Stimulated activated naive B cell treated with anti-CD40 and anti-IgM and Interleukin-4, amounts not matched to agents 10 μg/mL and 1 μg/mL and 100 μg/mL, for 72 hours (primary cell): ENCODE measurements at regions not wholly inside any gene's neighbourhood (a gene's known extent, or its start where the extent isn't known, plus 50 kb on each side); places are given as distances from the start of the nearest gene placed in this dataset.

Experiments
- ATAC-seq, 2 donors: fragments of 150-1000 bp; cut with Tn5 transposase; replicated peaks; 2 replicates each; pipeline ENCODE4 v1.10.0; 2021; ENCODE audit warnings: moderate library complexity in 1 of 2
- DNase-seq: peaks from one replicate; pipeline ENCODE4 v3.0.0; 2021
- H3K27ac Mint-ChIP-seq: one replicate; pipeline ENCODE4 v1.8.0; 2022; ENCODE audit warnings: mild to moderate bottlenecking, mixed read lengths
- H3K27me3 Mint-ChIP-seq, 2 donors: one replicate each; pipeline ENCODE4 v1.8.0; 2022; ENCODE audit warnings: mixed read lengths in 2 of 2
- H3K36me3 Mint-ChIP-seq, 2 donors: one replicate each; pipeline ENCODE4 v1.8.0; 2022; ENCODE audit warnings: mixed read lengths in 2 of 2, mild to moderate bottlenecking in 1 of 2
- H3K4me1 Mint-ChIP-seq, 2 donors: one replicate each; pipeline ENCODE4 v1.8.0; 2022; ENCODE audit warnings: mixed read lengths in 2 of 2, mild to moderate bottlenecking in 1 of 2
- H3K4me3 Mint-ChIP-seq, 2 donors: one replicate each; pipeline ENCODE4 v1.8.0; 2022; ENCODE audit warnings: mild to moderate bottlenecking in 2 of 2, mixed read lengths in 2 of 2, moderate library complexity in 1 of 2
- H3K9me3 Mint-ChIP-seq, 2 donors: one replicate each; pipeline ENCODE4 v1.8.0; 2022; ENCODE audit warnings: mixed read lengths in 2 of 2, mild to moderate bottlenecking in 1 of 2

DNA sequence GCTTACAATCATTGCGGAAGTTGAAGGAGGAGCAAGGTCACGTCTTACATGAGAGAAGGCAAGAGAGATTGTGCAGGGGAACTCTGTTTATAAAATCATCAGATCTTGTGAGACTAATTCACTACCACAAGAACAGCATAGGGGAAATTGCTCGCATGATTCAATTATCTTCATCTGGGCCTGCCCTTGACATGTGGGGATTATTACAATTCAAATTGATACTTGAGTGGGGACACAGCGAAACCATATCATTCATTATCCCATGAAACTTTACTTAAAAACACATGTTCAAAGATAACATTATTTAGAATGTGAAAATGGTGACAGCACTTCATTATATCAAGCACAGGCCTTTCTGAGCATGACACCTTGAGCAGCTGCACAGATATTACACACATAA, 1087.8 kb downstream of the C4orf33 start:
- DNase-seq, result no peak
- no peaks in the 10 kb centered on the region for H3K27me3 Mint-ChIP-seq
- H3K9me3 Mint-ChIP-seq, result peaks cover 0 to under 1% of the 10 kb centered on the region in 2 donors

DNA sequence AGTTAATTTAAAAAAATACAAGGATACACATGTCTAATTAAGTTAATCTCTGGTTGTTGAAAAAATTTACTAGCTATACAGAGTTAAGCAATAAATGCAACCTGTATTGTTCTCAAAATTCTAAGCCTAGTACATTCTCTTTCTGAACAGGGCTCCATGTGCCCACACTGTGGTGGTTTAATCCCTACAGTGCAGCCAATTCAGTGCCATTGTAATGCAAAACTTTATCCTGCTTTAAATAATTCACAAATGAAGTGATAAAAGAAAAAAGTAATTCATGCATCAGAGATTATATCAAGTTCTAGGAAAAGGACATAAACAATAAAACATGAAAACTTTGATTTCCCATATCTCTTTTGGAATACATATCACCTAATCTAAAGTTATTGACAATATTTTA, 1089.2 kb downstream of the C4orf33 start:
- Mint-ChIP-seq H3K4me3 (no peak overlapping the region), H3K27me3 (no peaks in the 10 kb centered on the region), H3K4me1 (no peaks in the 10 kb centered on the region), H3K9me3 (peaks cover 0 to 2% of the 10 kb centered on the region in 2 donors), H3K27ac (no peak overlapping the region), H3K36me3 (no peaks in the 10 kb centered on the region)
- ATAC-seq (no peak), DNase-seq (no peak)

More for the DNA sequence above, 1087.8 kb downstream of the C4orf33 start:
- Mint-ChIP-seq H3K4me3 (no peak overlapping the region), H3K4me1 (no peaks in the 10 kb centered on the region), H3K27ac (no peak overlapping the region), H3K36me3 (no peaks in the 10 kb centered on the region)
- no peak for ATAC-seq

DNA sequence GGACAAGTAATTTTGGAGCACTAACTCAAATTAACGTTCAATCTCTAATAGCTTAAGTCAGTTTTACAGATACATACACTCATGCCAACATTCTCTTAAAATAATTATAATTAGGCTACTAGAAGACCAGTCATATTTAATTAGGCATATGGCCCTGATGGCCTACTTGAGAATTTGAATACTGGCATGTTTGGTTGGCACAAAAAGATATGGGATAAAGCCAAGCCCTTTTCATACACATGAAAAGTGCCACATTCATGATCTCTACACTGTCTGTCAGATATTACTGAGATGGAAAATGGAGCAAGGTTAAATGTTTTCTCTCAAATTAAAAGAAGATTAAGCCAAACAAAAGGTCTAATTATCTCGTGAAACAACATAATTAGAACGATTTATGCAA, 1091.0 kb downstream of the C4orf33 start:
- DNase-seq (no peak), ATAC-seq (no peak)
- no peaks in the 10 kb centered on the region for H3K4me1 Mint-ChIP-seq
- no peaks in the 10 kb centered on the region for H3K27me3 Mint-ChIP-seq
- H3K27ac Mint-ChIP-seq, result no peak overlapping the region
- no peaks in the 10 kb centered on the region for H3K36me3 Mint-ChIP-seq
- H3K4me3 Mint-ChIP-seq, result no peak overlapping the region
- H3K9me3 Mint-ChIP-seq, result peaks cover 3 to 4% of the 10 kb centered on the region in 2 donors

DNA sequence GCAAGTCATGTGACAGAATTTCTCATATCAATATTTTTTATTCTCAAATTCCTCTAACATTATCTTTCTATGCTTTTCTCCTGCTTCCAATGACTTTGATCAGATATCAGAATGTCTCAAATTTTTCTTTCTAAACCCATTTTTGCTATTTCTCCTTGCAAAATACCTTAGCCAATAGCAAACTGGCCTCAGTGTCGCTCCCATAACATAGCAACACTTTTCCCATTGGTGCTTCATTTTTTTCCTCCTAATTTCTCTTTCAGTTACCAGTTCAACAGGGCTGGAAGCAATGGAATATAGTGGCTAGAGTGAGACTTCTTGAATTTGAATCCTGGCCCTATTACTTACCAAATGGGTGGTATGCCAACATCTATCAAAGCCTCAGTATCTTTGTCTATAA, 1091.6 kb downstream of the C4orf33 start:
- Mint-ChIP-seq H3K4me3 (no peak overlapping the region), H3K36me3 (no peaks in the 10 kb centered on the region), H3K27me3 (no peaks in the 10 kb centered on the region), H3K9me3 (peaks cover 7% of the 10 kb centered on the region in 2 donors), H3K4me1 (no peaks in the 10 kb centered on the region), H3K27ac (no peak overlapping the region)
- DNase-seq (no peak), ATAC-seq (no peak)

DNA sequence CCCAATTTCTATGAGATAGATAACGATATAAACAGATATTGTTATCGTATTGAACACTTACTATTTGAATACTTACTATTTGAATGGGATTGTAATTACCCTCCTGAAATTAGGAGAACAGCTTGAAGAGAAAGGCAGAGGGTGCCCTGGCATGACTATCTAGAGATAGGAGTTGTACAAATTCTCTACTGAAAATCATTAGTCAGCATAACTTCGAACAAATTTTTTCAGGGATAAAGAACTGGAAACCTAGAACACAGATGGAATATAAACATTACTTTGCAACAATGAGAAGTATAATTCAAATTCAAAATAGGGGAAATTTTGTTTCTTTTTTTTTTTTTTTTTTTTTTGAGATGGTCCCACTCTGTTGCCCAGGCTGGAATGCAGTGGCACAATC, 1096.8 kb downstream of the C4orf33 start:
- Mint-ChIP-seq H3K9me3 (peaks cover 7% of the 10 kb centered on the region in 2 donors), H3K36me3 (no peaks in the 10 kb centered on the region), H3K27me3 (no peaks in the 10 kb centered on the region), H3K4me3 (no peak overlapping the region), H3K27ac (no peak overlapping the region), H3K4me1 (no peaks in the 10 kb centered on the region)
- ATAC-seq, result no peak
- no peak for DNase-seq

DNA sequence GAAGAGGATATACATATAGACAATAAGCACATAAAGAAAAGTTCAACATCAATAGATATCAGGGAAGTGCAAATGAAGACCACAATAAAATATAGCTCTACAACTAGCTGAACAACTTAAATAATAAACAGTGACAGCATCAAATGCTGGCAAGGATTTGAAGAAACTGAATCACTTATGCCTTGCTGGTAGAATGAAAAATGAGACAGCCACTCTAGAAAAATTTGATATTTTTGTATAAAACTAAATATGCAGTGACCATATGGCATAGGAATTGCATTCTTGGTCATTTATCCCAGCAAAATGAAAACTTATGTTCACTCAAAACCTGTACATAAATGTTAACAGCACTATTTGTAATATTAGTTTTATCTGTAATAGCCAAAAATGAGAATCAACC, 1102.0 kb downstream of the C4orf33 start:
- H3K4me3 Mint-ChIP-seq, result no peak overlapping the region
- DNase-seq (no peak), ATAC-seq (no peak)
- H3K4me1 Mint-ChIP-seq, result no peaks in the 10 kb centered on the region
- peaks cover 4 to 6% of the 10 kb centered on the region in 2 donors for H3K9me3 Mint-ChIP-seq
- no peak overlapping the region for H3K27ac Mint-ChIP-seq
- H3K36me3 Mint-ChIP-seq, result no peaks in the 10 kb centered on the region
- no peaks in the 10 kb centered on the region for H3K27me3 Mint-ChIP-seq

DNA sequence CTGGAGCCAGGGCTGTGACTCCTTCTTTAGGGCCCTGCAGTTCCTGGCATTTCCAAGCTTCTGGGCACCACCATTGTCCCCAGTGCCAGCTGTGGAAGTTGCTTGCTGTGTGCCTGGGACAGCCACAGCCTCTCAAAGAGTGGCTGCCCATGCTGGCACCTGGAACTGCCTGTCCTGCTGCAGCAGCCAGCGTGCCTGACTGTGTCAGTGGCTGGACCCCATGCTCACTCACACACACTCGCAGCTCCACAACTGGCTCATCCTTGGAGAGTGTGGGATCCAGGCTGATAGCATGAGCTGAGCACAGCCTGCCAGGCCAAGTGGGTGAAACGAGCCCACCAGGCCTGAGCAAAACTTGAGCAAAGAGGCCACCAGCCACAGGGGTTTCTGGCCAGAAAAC, 1107.6 kb downstream of the C4orf33 start:
- DNase-seq, result no peak
- no peak for ATAC-seq
- no peaks in the 10 kb centered on the region for H3K4me1 Mint-ChIP-seq
- no peak overlapping the region for H3K4me3 Mint-ChIP-seq
- no peak overlapping the region for H3K27ac Mint-ChIP-seq
- H3K36me3 Mint-ChIP-seq, result no peaks in the 10 kb centered on the region
- peaks cover 4 to 8% of the 10 kb centered on the region in 2 donors for H3K9me3 Mint-ChIP-seq
- no peaks in the 10 kb centered on the region for H3K27me3 Mint-ChIP-seq

DNA sequence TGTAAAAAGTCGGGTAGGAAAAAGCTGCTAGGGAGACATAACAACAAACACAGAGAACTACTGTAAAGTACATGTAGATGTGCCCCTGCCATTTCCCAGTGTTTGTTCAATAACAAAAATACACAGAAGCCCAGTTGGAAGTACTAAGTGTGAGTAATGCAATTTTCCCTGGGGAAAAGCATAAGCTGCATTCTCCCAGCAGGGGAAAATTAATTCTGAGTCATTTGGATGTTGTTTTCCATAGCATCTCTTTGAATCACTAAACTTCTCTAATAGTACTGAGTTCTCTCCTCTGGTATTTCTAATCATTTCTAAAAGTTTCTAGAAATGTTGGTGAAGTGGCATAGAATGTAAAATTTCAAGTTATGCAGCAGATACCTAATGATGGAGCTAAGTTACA, 1114.9 kb downstream of the C4orf33 start:
- Mint-ChIP-seq H3K27me3 (no peaks in the 10 kb centered on the region), H3K27ac (no peak overlapping the region), H3K4me1 (no peaks in the 10 kb centered on the region), H3K4me3 (no peak overlapping the region), H3K9me3 (no peaks in the 10 kb centered on the region), H3K36me3 (no peaks in the 10 kb centered on the region)
- DNase-seq (no peak), ATAC-seq (no peak)

DNA sequence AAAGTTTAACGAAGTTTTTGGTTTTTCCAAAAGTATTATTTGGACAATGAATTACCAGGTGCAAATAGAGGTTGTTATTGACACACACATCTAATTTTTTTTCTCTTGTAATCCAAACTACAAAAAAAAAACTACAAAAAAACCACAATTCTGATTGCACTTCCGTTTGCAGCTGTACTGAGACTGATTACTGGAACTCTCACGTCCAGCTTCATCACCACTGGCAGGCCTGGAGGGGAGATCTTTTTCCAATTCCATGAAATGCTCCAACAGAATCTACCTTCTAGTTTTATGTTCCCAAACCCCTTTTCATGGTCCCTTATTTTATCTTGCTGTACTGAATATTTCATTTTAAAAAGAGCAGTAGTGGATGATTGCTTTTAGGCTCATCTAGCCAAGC, 1118.3 kb downstream of the C4orf33 start:
- DNase-seq, result no peak
- Mint-ChIP-seq H3K27ac (no peak overlapping the region), H3K27me3 (no peaks in the 10 kb centered on the region), H3K9me3 (no peaks in the 10 kb centered on the region), H3K36me3 (no peaks in the 10 kb centered on the region), H3K4me3 (no peak overlapping the region), H3K4me1 (no peaks in the 10 kb centered on the region)
- no peak for ATAC-seq

DNA sequence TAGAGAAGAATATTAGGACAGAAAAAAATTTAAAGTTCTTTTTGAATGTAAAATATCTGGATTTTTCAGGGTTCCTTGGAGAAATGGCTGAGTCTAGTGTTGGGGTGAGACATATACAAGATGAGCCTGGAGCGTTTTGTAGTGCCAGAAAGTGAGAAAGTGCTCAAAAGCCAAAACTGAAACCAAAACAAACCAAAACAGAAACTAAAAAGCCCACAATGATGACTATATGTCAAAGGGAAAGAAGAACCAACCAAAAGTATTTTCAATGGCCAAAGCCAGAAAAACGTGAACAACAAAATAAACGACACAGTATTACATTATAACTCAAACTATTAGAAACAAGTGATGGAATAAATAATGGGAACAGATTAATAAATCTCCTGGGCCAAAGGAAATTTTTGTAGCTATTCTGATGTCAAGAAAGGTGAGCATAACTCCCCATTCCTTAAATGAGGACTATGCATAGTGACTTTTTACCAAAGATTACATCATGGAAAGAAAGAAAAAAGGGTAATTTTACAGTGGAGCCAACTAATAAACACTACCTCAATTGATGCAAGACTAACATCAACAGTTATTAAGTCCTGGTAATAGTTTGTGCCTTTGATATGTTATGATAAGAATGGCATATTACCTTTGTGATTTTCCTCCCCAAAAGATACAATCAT, 1137.6 kb downstream of the C4orf33 start:
- Mint-ChIP-seq H3K27ac (no peak overlapping the region), H3K36me3 (no peaks in the 10 kb centered on the region), H3K9me3 (no peaks in the 10 kb centered on the region), H3K27me3 (no peaks in the 10 kb centered on the region), H3K4me1 (peaks cover 0 to 3% of the 10 kb centered on the region in 2 donors), H3K4me3 (no peak overlapping the region)
- ATAC-seq (peak; percentile 44 to 53), DNase-seq (no peak)

DNA sequence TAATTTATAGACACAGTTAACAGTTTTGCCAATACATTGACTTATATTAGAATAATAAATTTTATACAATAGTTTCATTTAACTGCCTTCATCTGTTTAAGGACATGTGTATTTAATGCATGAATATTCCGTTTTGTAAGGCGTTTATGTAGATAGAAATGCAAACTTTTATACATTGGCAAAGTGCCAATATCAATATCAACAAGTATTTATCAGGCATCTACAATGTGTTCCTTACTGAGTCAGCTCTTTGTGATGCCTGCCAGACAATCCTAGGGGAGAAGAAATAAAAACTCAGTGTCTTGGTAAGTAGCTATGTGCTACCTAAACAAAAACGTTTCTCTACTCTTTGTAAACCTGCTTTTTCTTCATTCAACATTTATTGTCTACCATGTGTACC, 1142.2 kb downstream of the C4orf33 start:
- H3K4me1 Mint-ChIP-seq, result peaks cover 0 to 3% of the 10 kb centered on the region in 2 donors
- H3K9me3 Mint-ChIP-seq, result peaks cover under 1 to 4% of the 10 kb centered on the region in 2 donors
- no peak overlapping the region for H3K27ac Mint-ChIP-seq
- no peak overlapping the region for H3K4me3 Mint-ChIP-seq
- DNase-seq (no peak), ATAC-seq (no peak)
- H3K36me3 Mint-ChIP-seq, result no peaks in the 10 kb centered on the region
- H3K27me3 Mint-ChIP-seq, result no peaks in the 10 kb centered on the region

DNA sequence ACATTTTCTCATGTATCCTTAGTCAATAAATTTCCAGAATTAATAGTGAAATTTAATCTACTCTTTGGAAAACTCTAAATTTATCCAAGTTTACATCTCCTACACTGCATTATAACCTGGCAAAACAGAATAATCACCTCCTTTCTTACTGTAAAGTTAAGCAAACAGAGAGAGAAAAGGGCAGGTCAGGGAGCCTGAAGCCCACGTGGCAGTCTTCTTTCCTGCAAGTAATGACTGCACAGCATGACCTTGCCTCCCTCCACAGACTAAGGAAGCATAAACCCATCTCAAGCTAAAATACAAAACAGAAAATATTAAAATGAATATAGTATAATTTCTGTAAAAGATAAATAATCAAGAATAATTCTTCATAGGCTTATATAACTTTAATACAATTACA, 1153.0 kb downstream of the C4orf33 start:
- Mint-ChIP-seq H3K9me3 (peaks cover 0 to 2% of the 10 kb centered on the region in 2 donors), H3K27me3 (no peaks in the 10 kb centered on the region), H3K27ac (no peak overlapping the region), H3K36me3 (no peaks in the 10 kb centered on the region), H3K4me3 (no peak overlapping the region), H3K4me1 (no peaks in the 10 kb centered on the region)
- ATAC-seq (no peak), DNase-seq (no peak)

DNA sequence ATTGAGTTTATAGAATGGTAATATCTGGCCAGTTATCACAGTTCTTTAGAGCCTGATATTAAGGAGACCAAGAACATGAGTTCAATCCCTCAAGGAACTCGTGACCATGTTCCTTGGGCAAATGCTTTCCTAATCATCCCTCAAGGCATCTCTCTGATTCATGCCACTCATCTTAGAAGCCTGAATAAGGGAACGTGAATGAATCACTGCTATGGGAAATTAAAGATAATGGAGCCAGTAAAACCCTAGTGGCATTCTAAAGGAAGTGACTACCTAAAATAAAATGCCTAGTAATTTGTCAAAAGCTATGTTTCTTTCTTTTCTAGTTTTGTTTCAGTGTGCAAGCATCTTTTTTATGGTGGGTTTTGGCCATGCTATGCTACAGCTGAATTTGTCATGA, 1161.3 kb downstream of the C4orf33 start:
- H3K4me3 Mint-ChIP-seq, result no peak overlapping the region
- no peak for DNase-seq

DNA sequence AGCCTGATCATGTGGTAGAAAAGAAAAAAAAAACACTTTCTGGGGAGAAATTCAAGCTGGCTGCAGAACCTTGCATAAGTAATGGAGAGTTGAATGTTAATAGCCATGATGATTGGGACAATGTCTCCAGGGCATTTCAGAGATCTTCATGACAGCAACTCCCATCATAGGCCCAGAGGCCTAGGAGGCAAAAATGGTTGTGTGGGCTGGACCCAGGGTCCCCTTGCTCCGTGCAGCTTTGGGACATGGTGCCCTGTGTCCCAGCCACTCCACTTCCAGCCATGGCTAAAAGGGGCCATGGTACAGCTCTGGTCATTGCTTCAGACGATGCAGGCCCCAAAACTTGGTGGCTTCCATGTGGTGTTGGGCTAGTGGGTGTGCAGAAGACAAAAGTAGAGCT, 1170.9 kb downstream of the C4orf33 start:
- Mint-ChIP-seq H3K27me3 (no peaks in the 10 kb centered on the region), H3K4me3 (no peak overlapping the region), H3K27ac (no peak overlapping the region), H3K36me3 (no peaks in the 10 kb centered on the region), H3K4me1 (no peaks in the 10 kb centered on the region), H3K9me3 (peaks cover 13% of the 10 kb centered on the region in 2 donors)
- ATAC-seq, result no peak
- no peak for DNase-seq

More for the DNA sequence above, 1161.3 kb downstream of the C4orf33 start:
- Mint-ChIP-seq H3K4me1 (no peaks in the 10 kb centered on the region), H3K27me3 (no peaks in the 10 kb centered on the region), H3K27ac (no peak overlapping the region), H3K9me3 (peaks cover 0 to 4% of the 10 kb centered on the region in 2 donors), H3K36me3 (no peaks in the 10 kb centered on the region)
- ATAC-seq, result no peak

DNA sequence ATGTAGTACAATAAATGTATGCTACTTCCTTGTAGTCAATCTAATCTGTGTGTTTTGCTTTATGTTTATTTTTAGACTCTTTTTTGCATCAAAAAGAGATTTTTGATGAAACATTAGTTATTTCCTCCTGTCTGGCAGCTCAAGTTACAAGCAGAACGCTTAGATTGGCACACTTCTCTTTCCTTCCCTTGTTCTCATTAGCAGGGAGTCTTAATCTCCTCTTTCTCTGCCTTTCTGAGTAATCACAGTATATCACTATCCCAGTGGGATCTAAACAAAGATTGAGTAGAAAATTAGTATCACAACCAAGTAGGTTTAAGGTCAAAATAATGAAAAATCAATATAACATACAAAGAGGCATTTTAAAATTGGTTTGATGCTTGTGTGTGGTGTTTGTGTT, 1192.6 kb downstream of the C4orf33 start:
- no peak for ATAC-seq
- H3K27ac Mint-ChIP-seq, result no peak overlapping the region

DNA sequence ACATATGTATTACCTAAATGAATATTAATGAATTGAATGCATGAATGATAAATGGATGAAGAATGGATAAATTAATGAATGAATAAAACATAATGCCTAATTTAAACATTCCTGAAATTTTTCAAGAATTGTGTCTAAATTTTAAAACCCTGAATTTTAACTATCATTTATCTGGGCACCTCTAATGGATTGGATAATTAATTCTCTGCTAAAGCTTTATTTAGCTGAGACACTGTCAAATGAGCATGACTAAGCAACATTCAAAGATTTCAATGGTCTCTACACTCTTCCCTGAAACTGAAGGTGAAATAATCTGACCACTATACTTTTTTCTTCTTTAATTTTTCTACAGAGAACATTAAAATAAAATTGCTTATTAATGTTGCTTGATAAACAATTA, 1197.7 kb downstream of the C4orf33 start:
- ATAC-seq (no peak), DNase-seq (no peak)
- Mint-ChIP-seq H3K9me3 (peaks cover 0 to 1% of the 10 kb centered on the region in 2 donors), H3K36me3 (no peaks in the 10 kb centered on the region), H3K27me3 (no peaks in the 10 kb centered on the region), H3K4me1 (no peaks in the 10 kb centered on the region), H3K27ac (no peak overlapping the region), H3K4me3 (no peak overlapping the region)

More for the DNA sequence above, 1192.6 kb downstream of the C4orf33 start:
- Mint-ChIP-seq H3K9me3 (peaks cover 0 to 1% of the 10 kb centered on the region in 2 donors), H3K4me3 (no peak overlapping the region), H3K36me3 (no peaks in the 10 kb centered on the region), H3K27me3 (no peaks in the 10 kb centered on the region), H3K4me1 (no peaks in the 10 kb centered on the region)
- no peak for DNase-seq
